ENCODE measurements at regions not wholly inside any gene's neighbourhood (a gene's known extent, or its start where the extent isn't known, plus 50 kb on each side); places are given as distances from the start of the nearest gene placed in this dataset.

DNA sequence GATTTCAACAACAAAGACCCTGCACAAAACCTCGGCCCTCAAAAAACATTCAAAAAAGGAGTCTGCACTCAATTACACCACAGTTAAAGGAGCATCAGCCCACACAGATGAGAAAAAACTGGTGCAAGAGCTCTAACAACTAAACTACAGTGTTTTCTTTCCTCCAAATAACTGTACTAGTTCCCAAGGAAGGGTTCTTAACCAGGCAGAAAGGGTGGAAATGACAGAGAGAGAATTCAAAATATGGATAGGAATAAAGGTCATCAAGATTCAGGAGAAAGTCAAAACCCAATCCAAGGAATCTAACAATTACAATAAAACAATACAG, 176.4 kb upstream of the TRPC4 start:
- no peak for TF ChIP-seq ZFX (IDR thresholded peaks at IDR 0.05; ENCODE audit: borderline replicate concordance)
- TF ChIP-seq, protein P1, sequence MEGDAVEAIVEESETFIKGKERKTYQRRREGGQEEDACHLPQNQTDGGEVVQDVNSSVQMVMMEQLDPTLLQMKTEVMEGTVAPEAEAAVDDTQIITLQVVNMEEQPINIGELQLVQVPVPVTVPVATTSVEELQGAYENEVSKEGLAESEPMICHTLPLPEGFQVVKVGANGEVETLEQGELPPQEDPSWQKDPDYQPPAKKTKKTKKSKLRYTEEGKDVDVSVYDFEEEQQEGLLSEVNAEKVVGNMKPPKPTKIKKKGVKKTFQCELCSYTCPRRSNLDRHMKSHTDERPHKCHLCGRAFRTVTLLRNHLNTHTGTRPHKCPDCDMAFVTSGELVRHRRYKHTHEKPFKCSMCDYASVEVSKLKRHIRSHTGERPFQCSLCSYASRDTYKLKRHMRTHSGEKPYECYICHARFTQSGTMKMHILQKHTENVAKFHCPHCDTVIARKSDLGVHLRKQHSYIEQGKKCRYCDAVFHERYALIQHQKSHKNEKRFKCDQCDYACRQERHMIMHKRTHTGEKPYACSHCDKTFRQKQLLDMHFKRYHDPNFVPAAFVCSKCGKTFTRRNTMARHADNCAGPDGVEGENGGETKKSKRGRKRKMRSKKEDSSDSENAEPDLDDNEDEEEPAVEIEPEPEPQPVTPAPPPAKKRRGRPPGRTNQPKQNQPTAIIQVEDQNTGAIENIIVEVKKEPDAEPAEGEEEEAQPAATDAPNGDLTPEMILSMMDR (IDR thresholded peaks at IDR 0.05): peak; percentile 40

DNA sequence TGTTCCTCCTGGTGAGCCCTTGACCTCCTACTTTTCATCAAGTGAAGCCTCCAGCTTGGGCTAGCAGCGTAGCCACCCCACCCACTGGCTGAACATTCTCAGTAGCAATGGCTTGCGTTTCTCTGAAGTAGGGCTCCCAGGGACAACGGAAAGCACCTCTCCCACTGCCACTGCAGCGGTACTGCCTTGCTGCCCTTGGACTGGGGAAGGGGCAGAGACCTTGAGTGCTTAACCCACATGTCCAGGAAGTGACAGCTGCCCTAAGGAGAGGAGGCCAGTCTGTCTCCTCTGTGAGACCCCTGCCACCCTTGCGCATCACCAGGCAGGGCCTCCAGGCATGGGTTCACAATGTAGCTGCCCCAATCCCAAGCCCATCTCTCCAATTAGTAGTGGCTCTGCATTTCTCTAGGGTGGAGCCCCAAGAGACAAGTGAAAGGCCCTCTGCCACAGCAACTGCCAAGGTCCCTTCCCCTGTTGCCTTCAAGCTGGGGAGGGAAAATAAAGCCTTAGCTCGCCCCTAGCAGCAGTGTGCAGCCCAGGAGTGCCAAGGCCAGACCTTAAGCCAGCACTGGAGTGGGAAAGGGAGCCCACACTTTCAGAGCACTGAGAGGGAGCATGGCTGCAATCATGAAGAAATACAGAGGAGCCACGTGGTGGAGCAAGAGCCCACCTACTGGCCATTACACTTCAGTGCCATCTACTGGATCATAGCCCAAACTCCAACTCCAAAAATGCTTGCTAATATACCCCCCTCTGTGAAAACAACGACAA, 175.9 kb upstream of the TRPC4 start:
- no peak for TF ChIP-seq ZFX (IDR thresholded peaks at IDR 0.05; ENCODE audit: borderline replicate concordance)
- TF ChIP-seq, protein P1 (IDR thresholded peaks at IDR 0.05): peak; percentile 77
- H3K27ac ChIP-seq: no peak overlapping the region

More for the DNA sequence above, 176.4 kb upstream of the TRPC4 start:
- no peak overlapping the region for H3K27ac ChIP-seq

DNA sequence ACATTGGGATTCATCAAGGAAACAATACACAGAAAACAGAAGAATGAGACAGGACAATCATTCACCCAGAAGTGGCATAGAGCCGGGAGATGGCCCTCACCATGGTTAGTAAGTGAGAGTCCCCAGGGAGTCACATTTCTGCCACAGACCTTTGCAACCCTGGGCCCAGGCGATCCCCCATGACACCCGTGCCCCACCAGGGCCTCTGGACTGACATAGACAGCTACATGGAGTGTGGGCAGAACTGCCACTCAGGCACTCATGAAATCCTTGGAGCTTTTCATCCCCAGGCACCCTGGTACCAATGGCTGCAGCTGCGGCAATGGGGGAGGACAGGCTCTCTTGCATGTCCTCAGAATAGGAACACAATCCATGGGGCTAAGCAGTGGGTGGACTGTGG, 174.5 kb upstream of the TRPC4 start:
- TF ChIP-seq, protein P1 (IDR thresholded peaks at IDR 0.05): no peak
- TF ChIP-seq ZFX (IDR thresholded peaks at IDR 0.05; ENCODE audit: borderline replicate concordance): no peak
- H3K27ac ChIP-seq: no peak overlapping the region

DNA sequence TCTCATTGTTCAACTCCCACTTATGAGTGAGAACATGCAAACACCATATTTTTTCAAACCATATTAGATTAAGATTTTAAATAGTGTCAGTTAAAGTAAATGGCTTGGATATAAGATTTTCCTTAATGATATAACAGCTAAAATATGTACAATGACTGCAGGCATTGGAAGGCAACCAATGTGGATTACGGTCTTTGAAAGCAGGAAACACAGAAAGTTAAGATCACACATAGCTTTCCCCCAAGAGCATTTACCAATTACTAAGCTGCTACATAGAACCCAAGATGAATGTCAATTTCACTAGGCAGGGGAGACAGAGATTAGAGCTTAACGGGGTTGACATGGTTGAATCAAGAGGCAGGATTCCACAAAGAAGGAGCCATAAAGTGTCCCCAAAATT, 173.2 kb upstream of the TRPC4 start:
- TF ChIP-seq, protein P1 (IDR thresholded peaks at IDR 0.05): no peak
- no peak for TF ChIP-seq ZFX (IDR thresholded peaks at IDR 0.05; ENCODE audit: borderline replicate concordance)
- H3K27ac ChIP-seq: no peak overlapping the region

DNA sequence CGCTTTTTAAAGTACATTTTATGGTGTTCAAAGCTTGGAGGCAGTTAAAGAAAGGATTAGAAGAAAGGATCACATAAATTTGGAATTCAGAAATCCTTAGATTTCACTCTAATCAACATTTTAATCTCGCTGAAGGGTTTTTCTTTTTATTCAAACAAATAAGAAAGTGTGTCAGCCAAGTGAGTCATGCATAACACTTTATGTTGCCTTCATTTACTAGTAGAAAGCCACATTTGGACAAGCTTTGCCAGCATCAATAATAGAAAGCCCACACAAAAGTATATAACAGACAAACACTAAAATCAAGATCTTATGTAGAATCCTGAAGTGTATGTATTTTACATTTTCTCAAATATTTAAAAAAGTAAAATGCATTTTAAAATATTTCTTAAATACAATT, 154.9 kb upstream of the TRPC4 start:
- no peak overlapping the region for H3K27ac ChIP-seq
- TF ChIP-seq, protein P1 (IDR thresholded peaks at IDR 0.05): no peak
- no peak for TF ChIP-seq ZFX (IDR thresholded peaks at IDR 0.05; ENCODE audit: borderline replicate concordance)

DNA sequence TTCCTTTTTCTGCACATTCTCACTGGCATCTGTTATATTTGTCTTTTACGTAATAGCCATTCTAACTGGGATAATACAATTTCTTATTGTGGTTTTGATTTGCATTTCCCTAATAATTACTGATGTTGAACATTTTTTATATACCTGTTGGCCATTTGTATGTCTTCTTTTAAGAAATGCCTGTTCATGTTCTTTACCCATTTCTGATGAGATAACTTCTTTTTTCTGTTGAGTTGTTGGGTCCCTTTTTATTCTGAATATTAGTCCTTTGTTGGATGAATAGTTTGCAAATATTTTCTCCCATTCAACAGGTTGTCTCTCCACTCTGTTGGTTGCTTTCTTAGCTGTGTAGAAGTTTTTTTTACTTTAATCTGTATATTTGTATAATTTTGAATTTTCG, 147.7 kb upstream of the TRPC4 start:
- H3K27ac ChIP-seq: no peak overlapping the region
- TF ChIP-seq, protein P1 (IDR thresholded peaks at IDR 0.05): no peak
- no peak for TF ChIP-seq ZFX (IDR thresholded peaks at IDR 0.05; ENCODE audit: borderline replicate concordance)

DNA sequence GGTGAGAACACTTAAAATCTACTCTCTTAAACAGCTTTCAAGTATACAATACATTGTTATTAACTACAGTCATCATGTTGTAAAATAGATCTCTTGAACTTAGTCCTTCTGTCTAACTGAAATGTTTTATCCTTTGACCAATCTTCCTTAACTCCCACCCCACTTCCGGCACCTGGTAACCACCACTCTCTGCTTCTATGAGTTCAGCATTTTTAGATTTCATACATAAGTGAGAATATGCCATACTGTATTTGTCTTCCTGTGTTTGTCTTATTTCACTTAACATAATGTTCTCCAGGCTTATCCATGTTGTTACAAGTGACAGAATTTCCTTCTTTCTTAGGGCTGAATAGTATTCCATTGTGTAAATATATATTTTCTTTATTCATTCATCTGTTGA, 144.1 kb upstream of the TRPC4 start:
- no peak for TF ChIP-seq ZFX (IDR thresholded peaks at IDR 0.05; ENCODE audit: borderline replicate concordance)
- TF ChIP-seq, protein P1 (IDR thresholded peaks at IDR 0.05): no peak
- no peak overlapping the region for H3K27ac ChIP-seq

Data from 22Rv1 (cell line).